ENCODE measurements at regions not wholly inside any gene's neighbourhood (a gene's known extent, or its start where the extent isn't known, plus 50 kb on each side); places are given as distances from the start of the nearest gene placed in this dataset.

DNA sequence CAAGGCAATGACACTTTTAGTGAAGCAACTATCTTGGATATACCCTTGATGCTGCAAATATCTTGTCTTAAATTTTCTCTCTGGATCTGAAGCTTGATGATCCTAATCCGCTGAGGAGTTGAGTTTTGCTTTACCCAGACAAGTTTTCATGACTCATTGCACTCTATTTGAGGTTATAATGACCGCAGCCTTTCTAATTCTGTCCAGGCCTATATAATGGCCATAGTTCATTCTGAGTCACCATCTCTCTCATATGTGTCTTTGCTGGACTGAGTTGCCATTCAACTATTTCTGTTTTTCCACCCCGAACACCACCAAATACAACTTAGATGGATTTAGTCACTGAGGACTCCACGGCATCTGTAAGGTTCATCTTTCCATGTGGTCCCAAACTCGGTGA, 802.1 kb upstream of the FAM98A start:
- no peaks in the 10 kb centered on the region for H3K9me3 ChIP-seq (ENCODE audit: control insufficient read depth in 1 of 2, low read length in 2 of 2)

DNA sequence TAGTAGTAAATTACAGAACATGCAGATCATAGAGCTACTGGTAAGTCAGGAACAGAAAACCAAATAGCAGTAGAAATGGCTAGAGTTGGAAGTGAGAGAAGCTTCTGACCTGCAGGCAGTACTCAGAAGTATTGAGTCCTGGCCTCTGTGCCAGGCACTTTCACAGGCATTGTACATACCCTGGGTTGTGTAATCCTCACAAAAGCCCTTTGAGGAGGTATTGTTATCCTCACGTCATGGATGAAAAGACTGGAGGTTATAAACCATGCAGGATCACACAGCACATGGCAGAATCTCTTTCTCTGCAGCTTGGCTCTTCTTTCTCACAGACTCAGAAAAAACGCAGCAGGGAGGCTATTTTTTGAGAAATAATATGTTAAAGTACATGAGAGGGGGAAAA, 789.3 kb upstream of the FAM98A start:
- no peak overlapping the region for H3K4me3 ChIP-seq (ENCODE audit: low read depth in 1 of 2, low read length in 2 of 2)

More for the DNA sequence above, 802.1 kb upstream of the FAM98A start:
- H3K4me1 ChIP-seq (ENCODE audit: control insufficient read depth in 1 of 2, insufficient read depth in 2 of 2, low read length in 2 of 2) = no peaks in the 10 kb centered on the region
- H3K27me3 ChIP-seq (ENCODE audit: low read depth, low read length) = no peaks in the 10 kb centered on the region
- no peaks in the 10 kb centered on the region for H3K36me3 ChIP-seq (ENCODE audit: control insufficient read depth in 1 of 2, insufficient read depth in 2 of 2, low read length in 2 of 2)
- no peak overlapping the region for H3K4me3 ChIP-seq (ENCODE audit: low read depth in 1 of 2, low read length in 2 of 2)
- no peak overlapping the region for H3K27ac ChIP-seq (ENCODE audit: low read length)

DNA sequence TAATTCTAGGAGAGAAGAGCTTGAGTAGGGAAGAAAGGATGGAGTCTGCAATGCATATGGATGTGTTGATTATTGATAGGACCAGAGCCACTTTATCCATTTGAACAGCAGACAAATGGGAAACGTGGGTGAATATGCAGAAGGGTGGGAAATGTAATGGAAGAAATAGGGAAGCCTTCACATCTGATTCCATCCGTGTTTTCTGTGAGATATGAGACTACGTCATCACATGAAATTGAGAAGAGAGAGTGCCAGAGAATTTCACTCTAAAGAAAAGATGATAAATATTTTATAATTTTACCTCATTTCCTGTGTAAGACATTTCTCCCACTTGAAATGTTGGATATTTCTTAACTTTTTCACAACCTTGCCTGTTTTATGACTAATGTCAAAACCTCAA, 788.4 kb upstream of the FAM98A start:
- Histone ChIP-seq H3K27ac (ENCODE audit: low read length) (no peak overlapping the region), H3K9me3 (ENCODE audit: control insufficient read depth in 1 of 2, low read length in 2 of 2) (no peaks in the 10 kb centered on the region), H3K27me3 (ENCODE audit: low read depth, low read length) (no peaks in the 10 kb centered on the region)

More for the DNA sequence above, 789.3 kb upstream of the FAM98A start:
- Histone ChIP-seq H3K27me3 (ENCODE audit: low read depth, low read length) (no peaks in the 10 kb centered on the region), H3K27ac (ENCODE audit: low read length) (no peak overlapping the region), H3K9me3 (ENCODE audit: control insufficient read depth in 1 of 2, low read length in 2 of 2) (no peaks in the 10 kb centered on the region), H3K4me1 (ENCODE audit: control insufficient read depth in 1 of 2, insufficient read depth in 2 of 2, low read length in 2 of 2) (no peaks in the 10 kb centered on the region), H3K36me3 (ENCODE audit: control insufficient read depth in 1 of 2, insufficient read depth in 2 of 2, low read length in 2 of 2) (no peaks in the 10 kb centered on the region)

DNA sequence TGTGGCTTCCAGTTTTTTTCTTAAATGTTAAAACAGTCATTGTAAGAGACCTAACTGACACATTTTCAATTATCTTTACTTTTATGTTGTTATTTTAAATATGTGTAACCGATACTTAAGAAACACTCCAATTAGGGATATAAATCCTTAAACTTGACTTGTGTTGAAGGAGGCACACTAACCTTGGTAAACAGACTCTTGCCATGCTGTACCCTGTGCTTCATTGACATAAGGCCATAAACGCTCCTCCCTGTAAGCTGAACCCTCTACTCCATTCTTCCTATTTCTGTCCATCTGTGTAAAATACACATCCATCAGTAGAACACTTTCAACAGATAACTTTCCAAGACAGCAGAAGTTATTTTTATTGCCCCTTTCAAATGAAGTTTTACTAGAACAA, 780.5 kb upstream of the FAM98A start:
- no peaks in the 10 kb centered on the region for H3K27me3 ChIP-seq (ENCODE audit: low read depth, low read length)
- no peak overlapping the region for H3K4me3 ChIP-seq (ENCODE audit: low read depth in 1 of 2, low read length in 2 of 2)
- H3K4me1 ChIP-seq (ENCODE audit: control insufficient read depth in 1 of 2, insufficient read depth in 2 of 2, low read length in 2 of 2) = no peaks in the 10 kb centered on the region
- H3K9me3 ChIP-seq (ENCODE audit: control insufficient read depth in 1 of 2, low read length in 2 of 2) = no peaks in the 10 kb centered on the region
- no peaks in the 10 kb centered on the region for H3K36me3 ChIP-seq (ENCODE audit: control insufficient read depth in 1 of 2, insufficient read depth in 2 of 2, low read length in 2 of 2)
- no peak overlapping the region for H3K27ac ChIP-seq (ENCODE audit: low read length)

More for the DNA sequence above, 788.4 kb upstream of the FAM98A start:
- H3K4me3 ChIP-seq (ENCODE audit: low read depth in 1 of 2, low read length in 2 of 2) = no peak overlapping the region
- H3K4me1 ChIP-seq (ENCODE audit: control insufficient read depth in 1 of 2, insufficient read depth in 2 of 2, low read length in 2 of 2) = no peaks in the 10 kb centered on the region
- H3K36me3 ChIP-seq (ENCODE audit: control insufficient read depth in 1 of 2, insufficient read depth in 2 of 2, low read length in 2 of 2) = no peaks in the 10 kb centered on the region

DNA sequence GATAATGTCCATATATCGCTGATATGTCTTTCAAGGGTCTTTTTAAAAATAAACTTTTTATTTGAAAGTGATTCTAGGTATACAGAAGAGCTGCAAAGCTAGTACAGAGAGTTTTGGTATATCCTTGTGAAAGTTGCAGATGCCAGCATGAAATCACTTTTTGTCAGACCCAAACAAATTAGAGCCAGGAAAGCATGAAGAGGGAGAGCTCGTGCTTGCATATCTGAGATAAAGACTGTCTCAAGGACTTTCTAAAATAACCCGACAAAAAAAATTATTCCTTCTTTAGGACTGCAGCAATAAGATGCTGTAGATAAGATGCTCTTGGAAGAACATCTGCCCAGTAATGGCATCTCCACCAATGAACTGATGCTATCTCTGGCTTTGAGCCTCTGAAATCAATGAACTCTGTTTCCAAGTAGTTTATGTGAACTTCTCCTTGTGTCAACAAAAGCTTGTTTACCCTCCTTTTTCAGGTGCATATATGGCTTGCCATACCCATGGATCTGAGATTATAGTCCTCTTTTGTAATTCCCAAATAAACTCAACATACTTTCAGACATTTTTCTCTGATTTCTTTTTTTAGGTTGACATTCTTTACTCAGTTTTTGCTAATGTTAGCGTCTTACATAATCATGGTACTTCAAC, 774.6 kb upstream of the FAM98A start:
- H3K4me3 ChIP-seq (ENCODE audit: low read depth in 1 of 2, low read length in 2 of 2) = no peak overlapping the region

DNA sequence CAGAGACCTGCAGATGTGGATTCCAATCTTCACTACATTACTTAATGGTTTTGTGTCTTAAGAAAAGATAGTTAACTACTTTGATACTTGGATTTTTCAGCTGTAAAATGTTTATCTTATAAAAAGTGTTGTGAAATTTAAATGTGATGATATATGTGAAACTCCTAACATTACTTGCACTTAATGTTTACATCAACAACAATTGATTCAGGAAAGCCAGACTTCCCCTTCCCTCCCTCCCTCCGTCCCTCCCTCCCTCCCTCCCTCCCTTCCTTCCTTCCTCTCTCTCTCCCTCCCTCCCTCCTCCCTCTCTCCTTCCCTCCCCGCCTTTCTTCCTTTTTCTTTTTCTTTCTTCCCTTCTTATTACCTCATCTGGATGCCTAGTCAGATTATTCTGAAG, 773.9 kb upstream of the FAM98A start:
- Histone ChIP-seq H3K36me3 (ENCODE audit: control insufficient read depth in 1 of 2, insufficient read depth in 2 of 2, low read length in 2 of 2) (no peaks in the 10 kb centered on the region), H3K9me3 (ENCODE audit: control insufficient read depth in 1 of 2, low read length in 2 of 2) (no peaks in the 10 kb centered on the region), H3K27me3 (ENCODE audit: low read depth, low read length) (no peaks in the 10 kb centered on the region), H3K27ac (ENCODE audit: low read length) (no peak overlapping the region), H3K4me3 (ENCODE audit: low read depth in 1 of 2, low read length in 2 of 2) (no peak overlapping the region), H3K4me1 (ENCODE audit: control insufficient read depth in 1 of 2, insufficient read depth in 2 of 2, low read length in 2 of 2) (no peaks in the 10 kb centered on the region)

More for the DNA sequence above, 774.6 kb upstream of the FAM98A start:
- no peaks in the 10 kb centered on the region for H3K9me3 ChIP-seq (ENCODE audit: control insufficient read depth in 1 of 2, low read length in 2 of 2)
- no peaks in the 10 kb centered on the region for H3K36me3 ChIP-seq (ENCODE audit: control insufficient read depth in 1 of 2, insufficient read depth in 2 of 2, low read length in 2 of 2)
- no peak overlapping the region for H3K27ac ChIP-seq (ENCODE audit: low read length)
- H3K27me3 ChIP-seq (ENCODE audit: low read depth, low read length) = no peaks in the 10 kb centered on the region
- no peaks in the 10 kb centered on the region for H3K4me1 ChIP-seq (ENCODE audit: control insufficient read depth in 1 of 2, insufficient read depth in 2 of 2, low read length in 2 of 2)

DNA sequence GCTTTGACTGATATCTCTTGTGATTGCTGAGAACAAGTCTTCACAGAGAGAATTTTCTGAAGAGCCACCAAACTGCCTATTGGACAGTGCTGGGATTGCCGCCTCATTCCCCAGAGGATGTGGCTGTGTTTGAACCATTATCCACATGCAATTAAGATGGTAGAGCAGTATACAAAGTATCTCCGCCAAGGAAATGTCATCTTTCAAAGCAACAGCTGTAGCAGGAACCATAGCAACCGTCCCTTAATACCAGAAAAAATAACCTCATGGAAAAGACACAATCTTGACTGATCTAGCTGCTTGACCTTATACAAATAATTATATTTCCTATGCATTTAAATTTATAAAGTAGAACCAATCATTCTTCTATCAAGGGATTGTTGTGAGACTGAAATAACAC, 772.6 kb upstream of the FAM98A start:
- Histone ChIP-seq H3K27ac (ENCODE audit: low read length) (no peak overlapping the region), H3K4me3 (ENCODE audit: low read depth in 1 of 2, low read length in 2 of 2) (no peak overlapping the region), H3K4me1 (ENCODE audit: control insufficient read depth in 1 of 2, insufficient read depth in 2 of 2, low read length in 2 of 2) (no peaks in the 10 kb centered on the region), H3K27me3 (ENCODE audit: low read depth, low read length) (no peaks in the 10 kb centered on the region), H3K9me3 (ENCODE audit: control insufficient read depth in 1 of 2, low read length in 2 of 2) (no peaks in the 10 kb centered on the region), H3K36me3 (ENCODE audit: control insufficient read depth in 1 of 2, insufficient read depth in 2 of 2, low read length in 2 of 2) (no peaks in the 10 kb centered on the region)

DNA sequence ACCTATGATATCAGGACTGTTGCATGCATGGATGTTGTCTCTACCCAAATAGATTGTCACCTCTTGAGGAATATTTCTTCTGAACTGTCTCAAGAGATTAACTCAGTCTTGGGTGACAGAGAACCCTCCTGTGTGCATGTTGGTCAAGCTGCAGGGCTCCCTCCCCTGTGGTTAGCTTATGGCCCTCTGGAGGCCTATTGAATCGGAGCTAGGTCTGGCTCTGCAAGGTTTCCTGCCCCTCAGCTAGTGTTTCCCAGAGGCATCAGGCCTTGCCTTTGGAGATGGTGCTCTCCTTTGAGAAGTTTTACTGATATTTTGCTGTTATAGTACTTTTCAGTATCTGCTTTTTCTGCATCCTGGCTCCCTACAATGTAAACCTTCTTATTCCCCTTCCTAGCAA, 769.2 kb upstream of the FAM98A start:
- Histone ChIP-seq H3K4me1 (ENCODE audit: control insufficient read depth in 1 of 2, insufficient read depth in 2 of 2, low read length in 2 of 2) (no peaks in the 10 kb centered on the region), H3K27me3 (ENCODE audit: low read depth, low read length) (no peaks in the 10 kb centered on the region), H3K4me3 (ENCODE audit: low read depth in 1 of 2, low read length in 2 of 2) (no peak overlapping the region), H3K9me3 (ENCODE audit: control insufficient read depth in 1 of 2, low read length in 2 of 2) (no peaks in the 10 kb centered on the region), H3K27ac (ENCODE audit: low read length) (no peak overlapping the region), H3K36me3 (ENCODE audit: control insufficient read depth in 1 of 2, insufficient read depth in 2 of 2, low read length in 2 of 2) (no peaks in the 10 kb centered on the region)

DNA sequence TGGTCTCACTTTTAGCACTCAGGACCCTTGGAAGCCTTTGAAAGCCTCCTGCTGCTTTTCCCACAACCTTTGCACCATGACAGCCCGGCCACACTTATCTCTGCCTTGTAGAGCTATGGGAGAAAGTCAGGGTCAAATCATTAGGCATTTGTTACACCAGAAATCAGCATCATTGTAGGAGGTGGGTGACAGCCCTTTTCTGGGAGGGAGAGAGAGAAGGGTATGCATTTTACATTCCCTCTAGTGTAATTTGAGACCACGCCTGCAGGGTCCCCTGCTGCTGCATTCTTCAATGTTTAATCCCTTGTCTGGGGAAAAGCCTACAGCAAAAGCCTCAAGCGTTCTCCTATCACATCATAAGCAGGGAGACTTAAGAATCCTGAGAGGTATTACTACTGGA, 766.8 kb upstream of the FAM98A start:
- Histone ChIP-seq H3K27ac (ENCODE audit: low read length) (no peak overlapping the region), H3K36me3 (ENCODE audit: control insufficient read depth in 1 of 2, insufficient read depth in 2 of 2, low read length in 2 of 2) (no peaks in the 10 kb centered on the region), H3K4me3 (ENCODE audit: low read depth in 1 of 2, low read length in 2 of 2) (no peak overlapping the region), H3K27me3 (ENCODE audit: low read depth, low read length) (no peaks in the 10 kb centered on the region), H3K9me3 (ENCODE audit: control insufficient read depth in 1 of 2, low read length in 2 of 2) (no peaks in the 10 kb centered on the region), H3K4me1 (ENCODE audit: control insufficient read depth in 1 of 2, insufficient read depth in 2 of 2, low read length in 2 of 2) (no peaks in the 10 kb centered on the region)

DNA sequence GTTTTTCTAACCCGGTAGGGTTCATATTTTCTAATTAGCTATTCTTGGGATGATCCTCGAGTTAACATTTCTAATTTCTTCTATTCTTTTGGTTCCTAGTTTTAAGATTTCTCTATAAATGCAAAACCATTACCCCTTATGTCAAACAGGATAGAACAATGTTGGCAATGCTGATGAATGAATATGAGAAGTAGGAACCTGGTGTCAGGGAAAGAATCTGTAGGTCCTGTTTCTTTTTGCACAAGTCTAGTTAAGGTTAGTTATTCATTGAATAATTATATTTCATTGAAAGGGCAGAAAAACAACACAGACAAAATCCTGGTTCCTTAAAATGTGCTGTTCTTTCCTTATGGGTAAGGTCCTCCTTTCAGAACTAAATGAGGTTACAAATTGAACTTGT, 766.4 kb upstream of the FAM98A start:
- no peak overlapping the region for H3K27ac ChIP-seq (ENCODE audit: low read length)
- no peaks in the 10 kb centered on the region for H3K27me3 ChIP-seq (ENCODE audit: low read depth, low read length)
- no peaks in the 10 kb centered on the region for H3K9me3 ChIP-seq (ENCODE audit: control insufficient read depth in 1 of 2, low read length in 2 of 2)
- no peak overlapping the region for H3K4me3 ChIP-seq (ENCODE audit: low read depth in 1 of 2, low read length in 2 of 2)
- H3K36me3 ChIP-seq (ENCODE audit: control insufficient read depth in 1 of 2, insufficient read depth in 2 of 2, low read length in 2 of 2) = no peaks in the 10 kb centered on the region
- no peaks in the 10 kb centered on the region for H3K4me1 ChIP-seq (ENCODE audit: control insufficient read depth in 1 of 2, insufficient read depth in 2 of 2, low read length in 2 of 2)

DNA sequence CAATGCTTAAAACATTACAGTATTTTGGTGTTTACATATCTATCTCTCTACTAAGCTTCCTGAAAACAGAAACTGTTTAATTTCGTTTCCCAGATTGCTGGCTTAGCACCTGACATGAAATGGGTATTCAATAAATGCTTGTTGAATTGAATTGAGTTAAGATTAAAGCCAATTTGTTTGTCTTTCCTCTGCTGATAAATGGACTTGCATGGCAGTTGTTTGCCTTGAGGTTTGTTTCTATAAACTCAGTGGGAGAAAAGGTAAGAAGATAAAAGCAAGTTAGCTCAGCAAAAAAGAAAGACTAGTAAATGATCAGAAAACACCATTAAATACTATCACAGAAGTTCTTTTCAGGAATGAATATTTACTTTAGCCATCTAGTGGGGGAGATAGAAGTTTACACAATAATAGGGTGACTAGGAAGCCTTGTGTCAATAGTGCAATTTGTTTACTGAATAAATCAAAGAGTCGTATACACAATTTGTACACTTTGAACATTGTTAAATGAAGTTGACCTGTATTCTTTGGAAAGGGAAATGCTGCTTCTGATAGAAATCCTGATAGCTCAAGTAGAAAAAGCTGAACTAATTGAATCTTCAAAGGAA, 754.5 kb upstream of the FAM98A start:
- no peak overlapping the region for H3K27ac ChIP-seq (ENCODE audit: low read length)
- no peaks in the 10 kb centered on the region for H3K36me3 ChIP-seq (ENCODE audit: control insufficient read depth in 1 of 2, insufficient read depth in 2 of 2, low read length in 2 of 2)
- H3K27me3 ChIP-seq (ENCODE audit: low read depth, low read length) = no peaks in the 10 kb centered on the region
- no peaks in the 10 kb centered on the region for H3K4me1 ChIP-seq (ENCODE audit: control insufficient read depth in 1 of 2, insufficient read depth in 2 of 2, low read length in 2 of 2)
- H3K9me3 ChIP-seq (ENCODE audit: control insufficient read depth in 1 of 2, low read length in 2 of 2) = no peaks in the 10 kb centered on the region
- H3K4me3 ChIP-seq (ENCODE audit: low read depth in 1 of 2, low read length in 2 of 2) = no peak overlapping the region

DNA sequence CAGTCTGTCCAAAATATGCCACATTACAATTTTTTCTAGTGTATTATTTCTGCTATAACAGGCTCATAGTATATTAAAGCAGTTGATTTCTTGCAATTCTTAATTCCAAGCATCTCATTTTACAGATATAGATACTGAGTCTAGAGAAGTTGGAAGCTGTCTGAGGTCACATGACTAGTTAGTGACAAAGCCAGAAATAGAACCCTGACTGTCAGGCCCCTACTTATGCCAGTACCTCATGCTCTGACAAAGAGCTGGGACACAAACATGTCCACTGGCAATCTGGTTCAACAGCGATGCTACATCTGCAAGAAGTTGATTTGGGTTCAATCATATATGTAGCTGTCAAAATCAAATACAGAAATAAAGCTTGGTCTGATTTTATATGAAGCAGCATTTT, 750.4 kb upstream of the FAM98A start:
- Histone ChIP-seq H3K36me3 (ENCODE audit: control insufficient read depth in 1 of 2, insufficient read depth in 2 of 2, low read length in 2 of 2) (no peaks in the 10 kb centered on the region), H3K4me1 (ENCODE audit: control insufficient read depth in 1 of 2, insufficient read depth in 2 of 2, low read length in 2 of 2) (no peaks in the 10 kb centered on the region), H3K9me3 (ENCODE audit: control insufficient read depth in 1 of 2, low read length in 2 of 2) (no peaks in the 10 kb centered on the region), H3K27me3 (ENCODE audit: low read depth, low read length) (no peaks in the 10 kb centered on the region), H3K27ac (ENCODE audit: low read length) (no peak overlapping the region), H3K4me3 (ENCODE audit: low read depth in 1 of 2, low read length in 2 of 2) (no peak overlapping the region)
